Activated CD8-positive, alpha-beta T cell treated with anti-CD3 and anti-CD28 coated beads for 36 hours (primary cell): ENCODE measurements at regions not wholly inside any gene's neighbourhood (a gene's known extent, or its start where the extent isn't known, plus 50 kb on each side); places are given as distances from the start of the nearest gene placed in this dataset.

Experiments
- ATAC-seq: fragments of 200-7000 bp; cut with Tn5 transposase; one replicate; pipeline ENCODE4 v1.10.0; 2021; ENCODE audit warnings: mild to moderate bottlenecking, moderate library complexity
- CTCF ChIA-PET: fragments of 350-600 bp; sonication (Branson Sonifier 250); formaldehyde crosslinking; loops from one replicate; lab custom pipeline; 2021; ENCODE audit warnings: antibody characterized with exemption; lab: Charles Lee
- POLR2A ChIA-PET: fragments of 350-600 bp; sonication (Branson Sonifier 250); formaldehyde crosslinking; loops from one replicate; lab custom pipeline; 2021; ENCODE audit warnings: antibody characterized with exemption; lab: Charles Lee
- DNase-seq: peaks from one replicate; pipeline ENCODE4 v3.0.0-alpha.2; 2020
- H3K27ac Mint-ChIP-seq: one replicate; pipeline ENCODE4 v1.8.0; 2021; ENCODE audit warnings: mild to moderate bottlenecking, mixed read lengths
- H3K27me3 Mint-ChIP-seq: one replicate; pipeline ENCODE4 v1.8.0; 2021; ENCODE audit warnings: mixed read lengths
- H3K36me3 Mint-ChIP-seq: one replicate; pipeline ENCODE4 v1.8.0; 2021; ENCODE audit warnings: low read depth, mixed read lengths
- H3K4me1 Mint-ChIP-seq: one replicate; pipeline ENCODE4 v1.8.0; 2021; ENCODE audit warnings: low read depth, mixed read lengths
- H3K4me3 Mint-ChIP-seq: one replicate; pipeline ENCODE4 v1.8.0; 2021; ENCODE audit warnings: mild to moderate bottlenecking, moderate library complexity, mixed read lengths
- H3K9me3 Mint-ChIP-seq: one replicate; pipeline ENCODE4 v1.8.0; 2021; ENCODE audit warnings: mixed read lengths
- intact Hi-C: fragments of 100-400 bp; cut with micrococcal nuclease; formaldehyde crosslinking; loops from one replicate; pipeline ENCODE4 v1.10.0; 2022
- TF ChIP-seq, protein P1 (sequence below): fragments of 200-600 bp; IDR thresholded peaks from one replicate; pipeline ENCODE4 v1.8.0; 2022; ENCODE audit warnings: antibody characterized with exemption, mild to moderate bottlenecking

- DNase-seq: no peak
- Mint-ChIP-seq H3K9me3 (no peaks in the 10 kb centered on the region), H3K4me1 (peaks cover 17% of the 10 kb centered on the region), H3K27me3 (no peaks in the 10 kb centered on the region), H3K27ac (no peak overlapping the region), H3K36me3 (no peaks in the 10 kb centered on the region), H3K4me3 (no peak overlapping the region)
- ChIA-PET CTCF (interaction anchor here (1.3 kb wide), 1 partner anchor 307 kb away, joined by 5 read pairs; no protein-coding TSS in a partner anchor), POLR2A (interaction anchor here (0.6 to 0.8 kb wide), 2 partner anchors 141 to 317 kb away, joined by 3 read pairs; no protein-coding TSS in a partner anchor)
- TF ChIP-seq, protein P1, sequence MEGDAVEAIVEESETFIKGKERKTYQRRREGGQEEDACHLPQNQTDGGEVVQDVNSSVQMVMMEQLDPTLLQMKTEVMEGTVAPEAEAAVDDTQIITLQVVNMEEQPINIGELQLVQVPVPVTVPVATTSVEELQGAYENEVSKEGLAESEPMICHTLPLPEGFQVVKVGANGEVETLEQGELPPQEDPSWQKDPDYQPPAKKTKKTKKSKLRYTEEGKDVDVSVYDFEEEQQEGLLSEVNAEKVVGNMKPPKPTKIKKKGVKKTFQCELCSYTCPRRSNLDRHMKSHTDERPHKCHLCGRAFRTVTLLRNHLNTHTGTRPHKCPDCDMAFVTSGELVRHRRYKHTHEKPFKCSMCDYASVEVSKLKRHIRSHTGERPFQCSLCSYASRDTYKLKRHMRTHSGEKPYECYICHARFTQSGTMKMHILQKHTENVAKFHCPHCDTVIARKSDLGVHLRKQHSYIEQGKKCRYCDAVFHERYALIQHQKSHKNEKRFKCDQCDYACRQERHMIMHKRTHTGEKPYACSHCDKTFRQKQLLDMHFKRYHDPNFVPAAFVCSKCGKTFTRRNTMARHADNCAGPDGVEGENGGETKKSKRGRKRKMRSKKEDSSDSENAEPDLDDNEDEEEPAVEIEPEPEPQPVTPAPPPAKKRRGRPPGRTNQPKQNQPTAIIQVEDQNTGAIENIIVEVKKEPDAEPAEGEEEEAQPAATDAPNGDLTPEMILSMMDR: no peak
- intact Hi-C loops: no loop called here
- no peak for ATAC-seq
These were observed 139.3 kb upstream of the IER5L start for GRCh38 chr9:129317179-129318011.

DNA sequence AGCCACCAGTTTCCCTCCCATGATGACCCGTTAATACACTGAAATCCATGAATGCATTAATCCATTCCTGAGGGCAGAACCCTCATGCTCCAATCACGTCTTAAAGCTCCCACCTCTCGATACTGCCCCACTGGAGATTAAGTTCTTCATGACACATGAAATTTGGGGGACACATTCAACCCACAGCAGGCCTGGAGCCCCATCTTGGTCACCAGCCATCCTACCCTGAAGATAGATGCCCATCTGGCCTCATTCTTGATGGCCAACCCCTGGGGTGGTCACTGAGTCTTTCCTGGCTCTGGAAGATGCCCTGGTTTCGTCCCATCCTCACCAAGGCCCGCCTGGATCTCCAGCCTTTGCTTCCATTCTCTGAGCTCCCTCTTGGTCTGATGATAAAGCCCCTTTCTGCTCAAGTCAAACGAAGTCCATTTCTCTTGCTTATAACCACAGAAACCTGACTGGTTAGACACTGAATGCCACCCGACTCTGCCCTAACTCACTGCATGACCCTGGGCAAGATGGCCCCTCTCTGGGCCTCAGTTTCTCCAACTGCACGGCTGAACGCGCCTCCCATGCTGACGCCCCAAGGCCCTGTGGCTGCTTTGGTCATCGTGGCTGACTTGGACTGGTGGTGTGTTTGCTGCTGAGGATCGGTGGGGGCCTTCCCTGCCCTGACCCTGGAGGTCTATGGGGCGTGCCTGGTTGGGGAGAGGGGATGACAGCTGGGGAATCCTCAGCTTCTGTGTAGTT lies 138.4 kb upstream of the IER5L start:
- TF ChIP-seq, protein P1: no peak
- intact Hi-C loops: no loop called here
- POLR2A ChIA-PET: interaction anchor here (0.6 kb wide), 1 partner anchor 318 kb away, joined by 3 read pairs; no protein-coding TSS in a partner anchor
- no peaks in the 10 kb centered on the region for H3K9me3 Mint-ChIP-seq
- DNase-seq: no peak
- CTCF ChIA-PET: interaction anchor here (1.0 to 1.3 kb wide), 2 partner anchors 143 to 308 kb away, joined by 4 to 5 read pairs; no protein-coding TSS in a partner anchor
- peaks cover 13% of the 10 kb centered on the region for H3K4me1 Mint-ChIP-seq
- H3K4me3 Mint-ChIP-seq: no peak overlapping the region
- ATAC-seq: no peak
- H3K27ac Mint-ChIP-seq: no peak overlapping the region
- no peaks in the 10 kb centered on the region for H3K27me3 Mint-ChIP-seq
- H3K36me3 Mint-ChIP-seq: no peaks in the 10 kb centered on the region

DNA sequence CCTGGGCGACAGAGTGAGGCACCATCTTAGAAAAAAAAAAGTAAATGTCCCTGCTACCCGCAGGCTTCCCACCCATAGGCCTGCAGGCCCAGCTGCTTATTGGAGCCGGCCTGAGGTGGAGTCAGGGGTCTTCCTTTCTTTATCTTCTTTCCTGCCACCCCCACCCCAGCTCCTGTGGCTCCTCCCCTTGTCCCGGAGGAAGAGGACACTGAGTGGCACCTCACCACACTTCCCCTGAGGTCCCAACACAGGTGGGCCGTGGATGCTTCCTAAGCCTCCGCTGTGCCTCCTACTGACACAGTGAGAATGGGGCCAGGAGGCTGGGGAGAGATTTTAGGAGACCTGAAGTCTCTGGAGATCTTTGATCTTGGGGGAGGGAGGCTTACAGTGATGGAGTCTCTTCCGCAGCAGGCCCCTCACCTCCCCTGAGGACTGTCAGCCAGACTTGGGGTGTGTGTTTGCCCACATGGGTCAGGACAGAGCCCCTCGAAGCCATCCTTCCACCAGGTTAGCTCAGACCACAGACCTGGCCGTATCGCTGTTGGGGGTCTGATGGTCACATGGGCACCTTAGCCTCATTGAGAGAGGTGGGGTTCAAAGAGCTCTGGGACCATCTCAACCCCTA lies 135.4 kb upstream of the IER5L start:
- Mint-ChIP-seq H3K27ac (no peak overlapping the region), H3K27me3 (no peaks in the 10 kb centered on the region), H3K36me3 (no peaks in the 10 kb centered on the region), H3K4me3 (no peak overlapping the region), H3K4me1 (peaks cover 3% of the 10 kb centered on the region), H3K9me3 (no peaks in the 10 kb centered on the region)
- DNase-seq (no peak), ATAC-seq (no peak)
- POLR2A ChIA-PET: no interaction called here
- intact Hi-C loops: no loop called here
- CTCF ChIA-PET: interaction anchor here (0.7 to 2.0 kb wide), 3 partner anchors 22 to 182 kb away, joined by 3 to 6 read pairs (median 3); no protein-coding TSS in a partner anchor
- TF ChIP-seq, protein P1: no peak

DNA sequence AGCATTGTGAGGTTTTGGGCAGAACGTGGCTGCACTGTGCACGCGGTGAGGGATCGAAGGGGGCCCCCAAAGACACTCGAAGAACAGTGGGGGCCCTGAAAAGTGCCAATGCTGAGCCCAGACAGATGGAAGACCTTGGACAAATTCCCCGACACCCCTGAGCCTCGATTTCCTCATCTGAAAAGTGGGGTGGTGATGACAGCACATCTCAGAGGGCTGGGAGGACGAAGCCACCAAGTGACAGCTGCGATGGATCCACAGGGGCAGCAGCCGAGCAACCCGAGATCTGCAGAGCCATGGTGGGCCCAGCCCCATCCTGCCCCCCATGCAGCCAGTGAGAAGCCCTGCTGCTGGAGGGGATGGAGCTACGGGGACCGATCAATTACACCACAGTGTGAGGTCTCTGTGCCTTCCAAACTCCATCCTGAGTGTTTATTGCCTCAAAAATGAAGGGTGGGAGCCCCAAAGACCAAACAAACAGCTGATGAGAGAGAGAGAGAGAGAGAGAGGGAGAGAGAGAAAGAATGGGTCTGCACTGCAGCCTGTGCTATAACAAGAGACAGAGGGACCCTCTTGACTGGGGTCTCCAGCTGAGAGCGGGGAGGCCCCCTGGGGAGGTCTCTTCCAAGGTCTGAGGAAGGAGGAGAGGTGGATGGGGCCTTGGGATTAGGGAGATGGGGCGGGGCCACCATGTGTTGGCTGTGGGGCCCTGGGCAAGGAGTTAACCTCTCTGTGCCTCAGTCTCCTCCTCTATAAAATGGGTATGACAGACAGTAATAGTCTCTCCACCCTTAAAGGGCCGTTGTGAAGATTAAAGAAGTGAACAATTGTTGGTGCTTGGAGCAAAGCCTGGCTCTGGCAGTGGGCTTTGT lies 134.4 kb upstream of the IER5L start:
- intact Hi-C loops: no loop called here
- Mint-ChIP-seq H3K27ac (no peak overlapping the region), H3K27me3 (no peaks in the 10 kb centered on the region), H3K4me1 (peaks cover 5% of the 10 kb centered on the region), H3K4me3 (no peak overlapping the region), H3K36me3 (no peaks in the 10 kb centered on the region), H3K9me3 (no peaks in the 10 kb centered on the region)
- ATAC-seq: no peak
- TF ChIP-seq, protein P1: no peak
- ChIA-PET CTCF (interaction anchor here (1.0 to 2.0 kb wide), 2 partner anchors 170 to 181 kb away, joined by 3 to 6 read pairs; no protein-coding TSS in a partner anchor), POLR2A (no interaction called here)
- DNase-seq: no peak
